ENCODE measurements at regions not wholly inside any gene's neighbourhood (a gene's known extent, or its start where the extent isn't known, plus 50 kb on each side); places are given as distances from the start of the nearest gene placed in this dataset.

DNA sequence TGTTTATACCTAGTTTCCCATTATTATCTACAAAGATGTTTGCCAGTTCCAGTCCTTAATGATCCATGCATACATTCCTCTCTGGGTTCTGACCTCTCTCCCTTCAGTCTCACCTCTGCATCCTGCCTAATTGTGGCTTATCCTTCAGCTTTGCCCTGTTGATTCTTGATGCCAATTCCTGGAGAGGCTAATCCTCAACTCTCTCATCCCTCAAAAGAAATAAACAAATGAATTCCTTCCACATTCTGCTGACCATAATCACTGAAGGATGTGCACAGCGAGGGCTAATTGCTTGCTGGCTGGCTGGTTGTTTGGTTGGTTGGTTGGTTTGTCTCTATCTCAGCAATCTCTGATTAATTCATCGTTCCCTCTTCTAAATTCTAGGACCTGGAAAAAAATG, 113.8 kb downstream of the IRS2 start:
- CTCF ChIA-PET: no interaction called here
- DNase-seq (ENCODE audit: low spot score): no peak
- no peak for TF ChIP-seq CTCF (conservative IDR thresholded peaks at IDR 0.05; ENCODE audit: low read depth)
- POLR2A ChIA-PET (ENCODE audit: low non-redundant PET): no interaction called here
- H3K27ac ChIP-seq: no peak overlapping the region

DNA sequence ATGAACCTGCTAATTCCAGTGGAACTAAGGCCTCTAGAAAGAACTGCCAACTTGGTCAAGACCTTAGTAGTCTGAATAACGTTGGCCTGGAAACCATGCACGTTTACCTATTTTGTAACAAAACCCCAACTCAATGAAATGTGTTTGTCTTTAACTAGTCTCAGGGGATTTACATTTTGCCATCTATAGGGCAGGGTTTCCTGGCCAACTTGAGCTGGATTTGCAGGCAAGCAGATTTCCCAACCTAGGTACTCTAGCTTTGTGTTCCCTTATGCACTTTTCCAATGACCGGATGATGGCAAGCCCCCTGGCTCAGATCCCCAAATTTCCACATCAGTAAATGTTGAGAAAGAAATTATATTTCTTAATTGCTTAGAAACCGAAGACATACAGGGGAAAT, 114.5 kb downstream of the IRS2 start:
- no peak for DNase-seq (ENCODE audit: low spot score)
- H3K27ac ChIP-seq: no peak overlapping the region
- ChIA-PET CTCF (no interaction called here), POLR2A (ENCODE audit: low non-redundant PET) (no interaction called here)
- TF ChIP-seq CTCF (conservative IDR thresholded peaks at IDR 0.05; ENCODE audit: low read depth): no peak

DNA sequence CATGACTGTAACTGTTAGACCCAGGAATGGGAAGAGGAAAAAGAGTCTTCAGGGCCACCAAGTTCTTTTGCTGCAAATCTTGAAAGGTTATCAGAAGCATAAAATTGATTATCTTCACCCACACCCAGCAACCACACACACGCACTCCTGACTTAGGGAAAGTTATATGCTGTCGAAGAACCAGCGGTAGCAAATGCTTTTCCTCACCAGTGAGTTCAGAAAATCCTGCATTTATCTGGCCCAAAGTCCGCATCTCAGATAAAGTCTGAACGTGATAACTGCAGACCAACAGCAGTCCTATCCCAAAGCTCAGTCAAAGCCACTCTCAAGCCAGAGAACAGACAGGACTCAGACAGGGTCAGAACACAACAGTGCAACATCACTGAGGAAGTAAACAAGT, 115.6 kb downstream of the IRS2 start:
- no peak for TF ChIP-seq CTCF (conservative IDR thresholded peaks at IDR 0.05; ENCODE audit: low read depth)
- H3K27ac ChIP-seq: no peak overlapping the region
- no peak for DNase-seq (ENCODE audit: low spot score)
- ChIA-PET POLR2A (ENCODE audit: low non-redundant PET) (no interaction called here), CTCF (no interaction called here)

GRCh38 chr13:109669956-109670355, 116.4 kb downstream of the IRS2 start:
- H3K27ac ChIP-seq: no peak overlapping the region
- DNase-seq (ENCODE audit: low spot score): no peak
- no peak for TF ChIP-seq CTCF (conservative IDR thresholded peaks at IDR 0.05; ENCODE audit: low read depth)
- ChIA-PET CTCF (no interaction called here), POLR2A (ENCODE audit: low non-redundant PET) (no interaction called here)

- ChIA-PET POLR2A (ENCODE audit: low non-redundant PET) (no interaction called here), CTCF (no interaction called here)
- no peak for TF ChIP-seq CTCF (conservative IDR thresholded peaks at IDR 0.05; ENCODE audit: low read depth)
- H3K27ac ChIP-seq: no peak overlapping the region
- no peak for DNase-seq (ENCODE audit: low spot score)
Observed at GRCh38 chr13:109669234-109669612, 117.2 kb downstream of the IRS2 start.

GRCh38 chr13:109668433-109669233, 117.8 kb downstream of the IRS2 start:
- TF ChIP-seq CTCF (conservative IDR thresholded peaks at IDR 0.05; ENCODE audit: low read depth): no peak
- DNase-seq (ENCODE audit: low spot score): no peak
- CTCF ChIA-PET: interaction anchor here (0.5 to 0.6 kb wide), 3 partner anchors 40 to 754 kb away, joined by 3 to 5 read pairs (median 3); no protein-coding TSS in a partner anchor
- POLR2A ChIA-PET (ENCODE audit: low non-redundant PET): no interaction called here
- no peak overlapping the region for H3K27ac ChIP-seq
